Prostate gland (tissue), 2 donors: ENCODE measurements at regions not wholly inside any gene's neighbourhood (a gene's known extent, or its start where the extent isn't known, plus 50 kb on each side); places are given as distances from the start of the nearest gene placed in this dataset.

Experiments used
- POLR2A ChIP-seq: fragments of 450-650 bp; IDR thresholded peaks from one replicate; pipeline ENCODE4 v1.6.1; 2016; ENCODE audit warnings: antibody characterized with exemption, mild to moderate bottlenecking
- POLR2AphosphoS5 ChIP-seq: sonication (generic); formaldehyde crosslinking; IDR thresholded peaks from one replicate; pipeline ENCODE4 v1.6.1; 2017; ENCODE audit warnings: antibody characterized with exemption
- TF ChIP-seq, protein P1 (sequence below), 4 experiments: fragments of 200-600 bp in 2 of 4; fragments of 450-650 bp in 2 of 4; sonication (generic) in 2 of 4; IDR thresholded peaks; 1 replicate in 3 of 4; 2 replicates in 1 of 4; pipeline ENCODE4 v1.5.1; 2016 to 2019; ENCODE audit warnings: antibody characterized with exemption in 4 of 4, mild to moderate bottlenecking in 2 of 4, moderate library complexity in 2 of 4

DNA sequence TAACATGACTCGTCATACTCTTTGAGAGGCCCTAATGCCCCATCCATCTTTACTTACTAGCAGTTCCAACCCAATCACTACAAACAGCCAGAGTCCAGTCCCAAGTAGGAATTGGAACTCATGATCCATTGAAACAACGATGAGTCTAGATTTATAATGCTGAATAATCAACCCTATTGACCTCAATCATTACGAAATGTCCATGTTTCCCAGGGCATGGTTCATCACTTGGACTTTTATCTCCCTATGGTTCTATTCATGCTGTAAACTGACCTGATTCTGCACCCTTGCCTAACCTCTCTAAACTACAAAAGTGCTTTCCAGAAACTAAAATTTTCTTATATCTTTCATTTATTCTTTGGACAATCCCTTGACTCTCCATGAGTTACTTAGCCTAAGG is 840.0 kb upstream of the B3GALT2 start:
- TF ChIP-seq POLR2AphosphoS5 (no peak), POLR2A (no peak)
- TF ChIP-seq, protein P1, sequence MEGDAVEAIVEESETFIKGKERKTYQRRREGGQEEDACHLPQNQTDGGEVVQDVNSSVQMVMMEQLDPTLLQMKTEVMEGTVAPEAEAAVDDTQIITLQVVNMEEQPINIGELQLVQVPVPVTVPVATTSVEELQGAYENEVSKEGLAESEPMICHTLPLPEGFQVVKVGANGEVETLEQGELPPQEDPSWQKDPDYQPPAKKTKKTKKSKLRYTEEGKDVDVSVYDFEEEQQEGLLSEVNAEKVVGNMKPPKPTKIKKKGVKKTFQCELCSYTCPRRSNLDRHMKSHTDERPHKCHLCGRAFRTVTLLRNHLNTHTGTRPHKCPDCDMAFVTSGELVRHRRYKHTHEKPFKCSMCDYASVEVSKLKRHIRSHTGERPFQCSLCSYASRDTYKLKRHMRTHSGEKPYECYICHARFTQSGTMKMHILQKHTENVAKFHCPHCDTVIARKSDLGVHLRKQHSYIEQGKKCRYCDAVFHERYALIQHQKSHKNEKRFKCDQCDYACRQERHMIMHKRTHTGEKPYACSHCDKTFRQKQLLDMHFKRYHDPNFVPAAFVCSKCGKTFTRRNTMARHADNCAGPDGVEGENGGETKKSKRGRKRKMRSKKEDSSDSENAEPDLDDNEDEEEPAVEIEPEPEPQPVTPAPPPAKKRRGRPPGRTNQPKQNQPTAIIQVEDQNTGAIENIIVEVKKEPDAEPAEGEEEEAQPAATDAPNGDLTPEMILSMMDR (IDR thresholded peaks at IDR 0.05), result no peak
